Prostate gland (tissue), 2 donors: ENCODE measurements at regions not wholly inside any gene's neighbourhood (a gene's known extent, or its start where the extent isn't known, plus 50 kb on each side); places are given as distances from the start of the nearest gene placed in this dataset.

ENCODE experiments used
- CTCF ChIP-seq, 4 experiments: fragments of 200-600 bp in 2 of 4; fragments of 450-650 bp in 2 of 4; sonication (generic) in 2 of 4; IDR thresholded peaks; 1 replicate in 3 of 4; 2 replicates in 1 of 4; pipeline ENCODE4 v1.5.1; 2016 to 2019; ENCODE audit warnings: antibody characterized with exemption in 4 of 4, mild to moderate bottlenecking in 2 of 4, moderate library complexity in 2 of 4
- POLR2A ChIP-seq: fragments of 450-650 bp; IDR thresholded peaks from one replicate; pipeline ENCODE4 v1.6.1; 2016; ENCODE audit warnings: antibody characterized with exemption, mild to moderate bottlenecking
- POLR2AphosphoS5 ChIP-seq: sonication (generic); formaldehyde crosslinking; IDR thresholded peaks from one replicate; pipeline ENCODE4 v1.6.1; 2017; ENCODE audit warnings: antibody characterized with exemption

- TF ChIP-seq CTCF (IDR thresholded peaks at IDR 0.05) = no peak
- peak; percentile 87 for TF ChIP-seq POLR2AphosphoS5
- no peak for TF ChIP-seq POLR2A
These were observed 417.7 kb upstream of the TBL1XR1 start for GRCh38 chr3:177615015-177615414.
